Breast epithelium (tissue), 3 donors: ENCODE measurements at regions not wholly inside any gene's neighbourhood (a gene's known extent, or its start where the extent isn't known, plus 50 kb on each side); places are given as distances from the start of the nearest gene placed in this dataset.

ENCODE experiments used
- POLR2A ChIP-seq: fragments of 450-650 bp; IDR thresholded peaks from one replicate; pipeline ENCODE4 v1.6.1; 2016; ENCODE audit warnings: antibody characterized with exemption, mild to moderate bottlenecking, moderate library complexity
- POLR2AphosphoS5 ChIP-seq, 3 donors: sonication (generic); formaldehyde crosslinking; IDR thresholded peaks; one replicate each; pipeline ENCODE4 v1.6.1; 2017; ENCODE audit warnings: antibody characterized with exemption in 3 of 3
- TF ChIP-seq, protein P1 (sequence below), 3 donors: fragments of 450-650 bp; IDR thresholded peaks; one replicate each; pipeline ENCODE4 v1.5.1; 2016 to 2017; ENCODE audit warnings: antibody characterized with exemption in 3 of 3, mild to moderate bottlenecking in 3 of 3, moderate library complexity in 3 of 3

DNA sequence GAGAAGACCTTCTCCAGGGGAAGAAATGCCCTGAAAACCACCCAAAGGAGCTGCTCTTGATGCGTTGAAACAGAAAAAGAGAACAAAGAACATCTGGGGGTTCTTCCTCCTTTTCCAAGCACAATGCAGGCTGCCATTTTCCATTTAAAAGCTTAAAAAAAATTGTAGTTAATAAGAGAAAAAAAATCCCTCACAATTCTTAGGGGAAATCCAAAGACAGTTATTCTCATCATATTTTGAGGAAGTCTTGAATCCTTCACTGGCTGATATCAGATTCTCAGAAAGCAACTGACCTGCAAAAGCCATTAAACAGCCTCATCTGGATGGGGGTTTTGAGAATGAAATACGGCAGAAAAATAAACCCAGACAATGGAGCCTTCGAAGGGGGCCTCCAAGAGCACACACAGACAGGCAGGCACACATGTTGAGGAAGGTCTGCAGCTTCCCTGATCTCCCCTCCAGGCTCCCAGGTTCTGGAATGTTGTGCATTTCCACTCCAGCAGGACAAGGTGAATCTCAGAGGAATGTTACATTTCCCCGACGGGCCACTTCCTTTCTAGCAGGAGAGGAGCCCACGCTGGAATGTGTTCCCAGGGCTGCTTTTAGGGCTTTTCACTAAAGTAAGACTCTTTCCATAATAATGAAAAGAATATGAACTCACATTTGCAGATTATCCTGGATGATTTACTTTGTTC is 159.4 kb upstream of the S1PR3 start:
- TF ChIP-seq, protein P1, sequence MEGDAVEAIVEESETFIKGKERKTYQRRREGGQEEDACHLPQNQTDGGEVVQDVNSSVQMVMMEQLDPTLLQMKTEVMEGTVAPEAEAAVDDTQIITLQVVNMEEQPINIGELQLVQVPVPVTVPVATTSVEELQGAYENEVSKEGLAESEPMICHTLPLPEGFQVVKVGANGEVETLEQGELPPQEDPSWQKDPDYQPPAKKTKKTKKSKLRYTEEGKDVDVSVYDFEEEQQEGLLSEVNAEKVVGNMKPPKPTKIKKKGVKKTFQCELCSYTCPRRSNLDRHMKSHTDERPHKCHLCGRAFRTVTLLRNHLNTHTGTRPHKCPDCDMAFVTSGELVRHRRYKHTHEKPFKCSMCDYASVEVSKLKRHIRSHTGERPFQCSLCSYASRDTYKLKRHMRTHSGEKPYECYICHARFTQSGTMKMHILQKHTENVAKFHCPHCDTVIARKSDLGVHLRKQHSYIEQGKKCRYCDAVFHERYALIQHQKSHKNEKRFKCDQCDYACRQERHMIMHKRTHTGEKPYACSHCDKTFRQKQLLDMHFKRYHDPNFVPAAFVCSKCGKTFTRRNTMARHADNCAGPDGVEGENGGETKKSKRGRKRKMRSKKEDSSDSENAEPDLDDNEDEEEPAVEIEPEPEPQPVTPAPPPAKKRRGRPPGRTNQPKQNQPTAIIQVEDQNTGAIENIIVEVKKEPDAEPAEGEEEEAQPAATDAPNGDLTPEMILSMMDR (IDR thresholded peaks at IDR 0.05) = no peak
- TF ChIP-seq POLR2AphosphoS5 (IDR thresholded peaks at IDR 0.05) = no peak
- no peak for TF ChIP-seq POLR2A
